ENCODE measurements at regions not wholly inside any gene's neighbourhood (a gene's known extent, or its start where the extent isn't known, plus 50 kb on each side); places are given as distances from the start of the nearest gene placed in this dataset.
"Not testable (repeated sequence)": the region's sequence is repeated elsewhere in the genome, so short reads cannot be mapped to it uniquely, and the experiment has no call there.

DNA sequence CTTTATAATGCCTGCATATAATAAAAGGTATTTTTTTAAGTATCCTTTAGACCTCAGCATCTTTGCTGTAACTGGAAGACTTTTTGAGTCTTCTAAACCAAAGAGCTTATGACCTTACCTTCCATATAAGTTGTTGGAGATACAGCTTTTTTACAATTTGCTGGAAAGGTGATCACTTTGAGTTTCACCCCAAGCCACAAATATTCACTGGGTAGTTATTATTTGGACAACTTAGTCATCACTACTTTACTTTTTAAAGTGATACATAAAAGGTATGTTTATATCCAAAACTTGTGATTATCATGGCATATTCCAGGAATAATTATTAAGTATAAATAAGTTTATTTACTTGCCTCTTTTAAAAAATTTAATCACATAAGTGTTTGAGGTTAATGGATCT, 246.7 kb upstream of the NRIP1 start:
- Mint-ChIP-seq H3K4me1 (no peaks in the 10 kb centered on the region), H3K27me3 (ENCODE audit: low read depth, poor library complexity) (peaks cover 2% of the 10 kb centered on the region), H3K9me3 (peaks cover 16% of the 10 kb centered on the region), H3K4me3 (no peak overlapping the region), H3K27ac (no peak overlapping the region), H3K36me3 (ENCODE audit: low read depth) (no peaks in the 10 kb centered on the region)
- no peak for DNase-seq
- TF ChIP-seq, protein P1, sequence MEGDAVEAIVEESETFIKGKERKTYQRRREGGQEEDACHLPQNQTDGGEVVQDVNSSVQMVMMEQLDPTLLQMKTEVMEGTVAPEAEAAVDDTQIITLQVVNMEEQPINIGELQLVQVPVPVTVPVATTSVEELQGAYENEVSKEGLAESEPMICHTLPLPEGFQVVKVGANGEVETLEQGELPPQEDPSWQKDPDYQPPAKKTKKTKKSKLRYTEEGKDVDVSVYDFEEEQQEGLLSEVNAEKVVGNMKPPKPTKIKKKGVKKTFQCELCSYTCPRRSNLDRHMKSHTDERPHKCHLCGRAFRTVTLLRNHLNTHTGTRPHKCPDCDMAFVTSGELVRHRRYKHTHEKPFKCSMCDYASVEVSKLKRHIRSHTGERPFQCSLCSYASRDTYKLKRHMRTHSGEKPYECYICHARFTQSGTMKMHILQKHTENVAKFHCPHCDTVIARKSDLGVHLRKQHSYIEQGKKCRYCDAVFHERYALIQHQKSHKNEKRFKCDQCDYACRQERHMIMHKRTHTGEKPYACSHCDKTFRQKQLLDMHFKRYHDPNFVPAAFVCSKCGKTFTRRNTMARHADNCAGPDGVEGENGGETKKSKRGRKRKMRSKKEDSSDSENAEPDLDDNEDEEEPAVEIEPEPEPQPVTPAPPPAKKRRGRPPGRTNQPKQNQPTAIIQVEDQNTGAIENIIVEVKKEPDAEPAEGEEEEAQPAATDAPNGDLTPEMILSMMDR (IDR thresholded peaks at IDR 0.05): no peak

DNA sequence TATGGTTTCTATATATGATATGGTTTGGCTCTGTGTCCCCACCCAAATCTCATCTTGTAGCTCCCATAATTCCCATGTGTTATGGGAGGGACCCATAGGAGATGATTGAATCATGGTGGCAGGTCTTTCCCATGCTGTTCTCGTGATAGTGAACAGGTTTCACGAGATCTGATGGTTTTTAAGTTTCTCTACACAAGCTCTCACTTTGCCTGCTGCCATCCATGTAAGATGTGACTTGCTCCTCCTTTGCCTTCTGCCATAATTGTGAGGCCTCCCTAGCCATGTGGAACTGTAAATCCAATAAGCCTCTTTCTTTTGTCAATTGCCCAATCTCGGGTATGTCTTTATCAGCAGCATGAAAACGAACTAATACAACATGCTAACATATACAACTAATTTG, 252.2 kb upstream of the NRIP1 start:
- H3K27me3 Mint-ChIP-seq (ENCODE audit: low read depth, poor library complexity): peaks cover 10% of the 10 kb centered on the region
- H3K4me1 Mint-ChIP-seq; H3K36me3 Mint-ChIP-seq (ENCODE audit: low read depth): not testable (repeated sequence)

DNA sequence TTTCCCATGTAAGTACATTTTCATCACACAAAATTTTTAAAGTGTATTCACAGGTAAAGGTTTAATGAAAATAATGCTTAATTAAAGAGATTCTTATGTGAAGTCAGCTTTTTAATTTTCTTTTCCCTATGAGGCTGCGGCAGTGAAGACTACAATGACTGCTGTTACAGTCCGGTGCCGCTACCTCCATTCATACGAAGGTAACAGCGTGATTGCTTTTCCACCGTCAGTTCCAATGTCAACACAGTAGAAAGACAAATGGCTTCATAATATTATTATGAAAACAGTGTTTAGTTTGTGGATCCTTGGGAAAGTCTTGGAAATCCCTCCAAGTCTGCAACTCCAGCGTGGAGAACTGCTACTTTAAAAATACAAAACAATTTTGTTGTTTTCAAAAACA, 254.9 kb upstream of the NRIP1 start:
- Mint-ChIP-seq H3K36me3 (ENCODE audit: low read depth) (peaks cover 8% of the 10 kb centered on the region), H3K27ac (no peak overlapping the region), H3K4me1 (peaks cover 20% of the 10 kb centered on the region), H3K27me3 (ENCODE audit: low read depth, poor library complexity) (peaks cover 8% of the 10 kb centered on the region), H3K9me3 (peaks cover 21% of the 10 kb centered on the region), H3K4me3 (no peak overlapping the region)
- TF ChIP-seq, protein P1 (IDR thresholded peaks at IDR 0.05): no peak
- DNase-seq: no peak

More for the DNA sequence above, 252.2 kb upstream of the NRIP1 start:
- not testable (repeated sequence) for H3K27ac Mint-ChIP-seq, DNase-seq, H3K4me3 Mint-ChIP-seq
- H3K9me3 Mint-ChIP-seq: peaks cover 26% of the 10 kb centered on the region

DNA sequence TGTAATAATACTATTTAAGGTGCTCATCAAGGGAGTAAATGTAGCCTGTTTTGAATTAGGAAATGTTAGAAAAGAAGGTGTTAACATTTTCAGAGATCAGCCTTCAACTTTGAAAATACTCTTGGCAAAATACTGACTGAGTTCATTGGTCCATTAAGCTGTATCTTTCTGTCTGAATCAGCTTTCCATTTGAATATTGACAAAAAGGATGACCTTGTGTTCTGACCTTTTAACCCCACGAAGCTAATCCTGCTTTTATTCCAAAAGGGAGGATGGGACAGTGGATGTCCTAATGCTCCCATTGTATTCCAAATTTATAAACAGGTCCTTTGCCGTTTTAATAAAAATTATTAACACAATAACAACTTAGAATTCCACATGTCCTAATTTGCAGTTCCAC, 259.7 kb upstream of the NRIP1 start:
- no peaks in the 10 kb centered on the region for H3K36me3 Mint-ChIP-seq (ENCODE audit: low read depth)
- peaks cover 36% of the 10 kb centered on the region for H3K4me1 Mint-ChIP-seq
- peaks cover 2% of the 10 kb centered on the region for H3K27me3 Mint-ChIP-seq (ENCODE audit: low read depth, poor library complexity)
- TF ChIP-seq, protein P1 (IDR thresholded peaks at IDR 0.05): no peak
- DNase-seq: no peak
- no peak overlapping the region for H3K4me3 Mint-ChIP-seq
- no peaks in the 10 kb centered on the region for H3K9me3 Mint-ChIP-seq
- H3K27ac Mint-ChIP-seq: no peak overlapping the region

DNA sequence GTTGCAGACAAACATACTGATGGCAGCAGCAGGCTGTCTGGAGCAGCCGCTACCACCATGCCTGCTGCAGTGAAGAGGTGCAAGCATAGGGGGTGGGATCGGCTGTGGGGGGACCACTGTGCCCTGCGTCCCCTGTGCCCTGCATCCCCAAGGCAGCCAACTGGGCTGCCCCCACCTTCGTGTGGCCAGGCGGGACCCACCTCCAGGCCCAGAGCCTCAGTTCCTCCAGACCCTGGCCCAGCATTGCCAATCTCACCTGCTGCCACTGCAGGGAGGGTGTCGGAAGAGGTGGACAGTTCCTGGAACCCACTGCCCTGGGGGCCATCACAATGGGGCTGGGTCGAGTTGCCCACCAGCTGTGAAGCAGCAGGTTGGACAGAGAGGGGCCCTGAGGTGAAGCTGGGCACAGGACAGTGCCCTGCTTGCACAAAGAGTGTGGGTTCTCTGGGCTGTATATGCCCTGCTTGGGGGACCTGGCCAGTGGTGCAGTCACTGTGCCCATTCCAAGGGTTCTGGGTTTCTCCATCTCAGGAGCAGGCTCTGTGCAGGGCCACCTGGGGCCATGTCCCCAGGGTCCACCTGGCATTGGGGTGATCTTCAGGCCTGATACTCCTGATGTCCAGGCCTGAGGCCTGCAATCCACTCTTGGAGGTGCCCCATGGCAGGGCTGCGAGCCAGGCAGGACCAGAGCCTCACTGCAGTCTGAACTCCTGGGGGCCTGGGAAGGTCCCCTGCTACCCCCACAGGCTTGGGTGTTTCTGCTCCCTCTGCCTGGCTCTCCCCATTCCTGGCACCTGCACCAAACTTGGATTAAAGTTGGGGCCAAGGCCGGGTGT, 261.4 kb upstream of the NRIP1 start:
- Mint-ChIP-seq H3K9me3 (no peaks in the 10 kb centered on the region), H3K4me3 (no peak overlapping the region), H3K27ac (no peak overlapping the region), H3K27me3 (ENCODE audit: low read depth, poor library complexity) (no peaks in the 10 kb centered on the region), H3K36me3 (ENCODE audit: low read depth) (no peaks in the 10 kb centered on the region), H3K4me1 (peaks cover 43% of the 10 kb centered on the region)
- TF ChIP-seq, protein P1 (IDR thresholded peaks at IDR 0.05): no peak
- no peak for DNase-seq

DNA sequence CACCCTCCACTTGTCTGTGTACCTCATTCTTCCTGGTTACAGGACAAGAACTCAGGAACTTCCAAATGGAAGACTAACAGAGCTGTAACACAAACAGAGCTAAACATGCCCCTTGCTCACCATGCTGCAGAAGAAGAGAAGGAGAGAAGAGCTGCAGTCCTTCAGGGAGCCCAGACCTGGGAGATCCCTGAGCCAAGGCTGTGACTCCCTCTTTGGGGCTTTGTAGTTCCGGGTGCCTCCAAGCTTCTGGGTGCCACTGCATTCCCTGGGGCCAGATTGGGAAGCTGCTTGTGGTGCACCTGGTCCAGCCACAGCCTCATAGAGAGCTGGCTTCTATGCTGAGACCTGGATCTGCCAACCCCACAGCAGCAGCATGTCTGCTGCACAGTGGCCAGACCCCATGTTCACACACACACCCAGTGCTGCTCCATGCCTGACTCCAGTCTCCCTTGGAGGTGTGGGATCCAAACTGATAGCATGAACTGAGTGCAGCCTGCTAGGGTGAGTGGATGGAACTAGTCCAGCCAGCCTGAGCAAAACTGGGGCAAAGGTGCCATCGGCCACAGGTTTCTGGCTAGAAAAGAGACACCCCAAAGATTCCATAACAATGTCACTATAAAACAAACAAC, 263.0 kb upstream of the NRIP1 start:
- H3K27me3 Mint-ChIP-seq (ENCODE audit: low read depth, poor library complexity): no peaks in the 10 kb centered on the region
- H3K36me3 Mint-ChIP-seq (ENCODE audit: low read depth): no peaks in the 10 kb centered on the region
- TF ChIP-seq, protein P1 (IDR thresholded peaks at IDR 0.05): no peak
- no peak overlapping the region for H3K4me3 Mint-ChIP-seq
- H3K4me1 Mint-ChIP-seq: peaks cover 43% of the 10 kb centered on the region
- no peak for DNase-seq
- H3K9me3 Mint-ChIP-seq: peaks cover 11% of the 10 kb centered on the region
- H3K27ac Mint-ChIP-seq: no peak overlapping the region

All from nephron progenitor cell (in vitro differentiated cells).